HG02884 (cell line): ENCODE measurements at regions not wholly inside any gene's neighbourhood (a gene's known extent, or its start where the extent isn't known, plus 50 kb on each side); places are given as distances from the start of the nearest gene placed in this dataset.

Experiments used
- ATAC-seq: cut with Tn5 transposase; IDR thresholded peaks from one replicate; pipeline ENCODE4 v1.9.1; 2021; ENCODE audit warnings: mild to moderate bottlenecking, moderate library complexity; ENCODE audit not compliant: unreplicated experiment

GRCh38 chr10:128879030-128879429 is 588.0 kb upstream of the MGMT start:
- ATAC-seq = no peak

GRCh38 chr10:128879441-128880140 is 587.5 kb upstream of the MGMT start:
- no peak for ATAC-seq

DNA sequence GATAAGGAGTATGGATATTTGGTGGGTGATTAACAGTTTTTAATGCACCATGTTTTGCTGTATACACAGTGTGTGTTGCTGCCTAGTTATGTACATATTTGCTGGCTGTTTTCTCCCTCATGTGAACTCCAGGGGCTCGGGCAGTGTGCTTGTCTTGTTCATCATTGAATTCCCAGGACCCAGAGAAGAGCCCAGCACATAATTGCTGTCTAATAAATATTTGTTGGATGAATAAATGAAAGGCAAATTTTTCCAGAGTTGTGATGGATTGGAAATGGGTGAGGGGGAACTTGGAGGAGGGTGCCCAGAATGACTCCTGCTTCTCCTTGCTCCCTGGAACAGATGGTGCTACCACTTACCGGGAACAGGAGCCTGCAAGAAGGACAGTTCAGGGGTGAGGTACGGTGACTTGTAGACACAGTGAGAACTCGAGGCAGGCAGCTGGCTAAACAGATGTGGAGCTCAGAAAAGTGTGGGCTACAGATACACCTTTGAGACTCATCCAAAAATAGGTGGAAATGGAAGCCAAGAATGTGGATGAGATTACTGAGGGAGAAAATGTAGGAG is 586.8 kb upstream of the MGMT start:
- no peak for ATAC-seq

GRCh38 chr10:128881086-128881485 is 586.0 kb upstream of the MGMT start:
- ATAC-seq = no peak

DNA sequence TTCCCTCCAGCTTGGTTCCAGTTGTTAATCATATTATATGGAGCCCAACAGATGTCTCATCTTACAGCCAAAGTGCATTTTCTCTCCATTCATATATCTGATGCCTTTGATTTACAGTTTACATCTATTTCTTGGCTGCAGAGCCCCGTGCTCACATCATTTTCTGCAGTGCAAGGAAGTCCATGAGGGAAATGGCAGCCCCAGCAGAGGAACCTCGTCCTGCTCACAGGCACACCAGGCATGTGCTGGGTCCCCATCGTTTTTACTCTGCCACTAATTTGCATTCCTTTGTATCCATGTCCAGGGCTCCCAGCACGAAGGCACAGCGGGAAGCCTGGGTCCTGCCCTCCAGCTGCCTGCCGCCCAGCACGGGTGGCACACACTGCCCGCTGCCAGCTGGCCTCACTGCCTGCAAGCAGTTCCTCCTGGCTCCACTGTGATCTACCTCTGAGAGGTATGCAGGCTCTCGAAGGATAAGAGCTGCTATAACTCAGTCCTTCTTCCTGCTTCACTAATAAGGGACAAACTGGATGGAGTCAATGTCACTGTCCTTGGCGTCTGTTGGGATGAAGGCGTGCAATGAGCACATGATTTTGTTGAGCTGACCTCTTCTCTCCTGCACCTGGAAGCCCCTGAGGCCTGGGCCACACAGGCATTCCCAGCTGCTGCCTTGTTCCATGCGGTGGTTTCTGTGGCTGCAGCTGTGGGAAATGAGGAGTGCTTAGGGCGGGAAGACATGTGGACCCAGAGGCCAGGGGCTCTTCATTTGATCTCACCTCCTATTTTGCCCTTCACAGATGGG is 583.6 kb upstream of the MGMT start:
- no peak for ATAC-seq

DNA sequence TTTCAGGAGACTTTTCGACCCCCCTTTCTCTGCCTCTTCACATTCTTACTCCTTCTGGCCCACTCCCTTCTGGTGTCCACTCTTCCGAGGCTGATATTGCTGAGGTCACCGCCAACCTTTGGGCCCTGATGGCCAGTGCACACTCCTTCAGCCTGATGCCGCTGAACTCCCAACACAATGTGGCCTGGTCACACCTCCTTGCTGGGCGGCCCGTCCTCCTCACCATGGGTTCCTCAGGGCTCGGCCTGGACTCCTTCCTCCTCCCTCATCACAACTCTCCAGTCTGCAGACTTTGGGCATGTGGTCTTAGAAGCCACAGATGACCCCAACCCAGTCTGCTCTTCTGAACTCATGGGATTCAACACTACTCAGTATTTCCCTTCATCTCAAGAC is 583.0 kb upstream of the MGMT start:
- no peak for ATAC-seq

GRCh38 chr10:128884496-128885072 is 582.5 kb upstream of the MGMT start:
- ATAC-seq = no peak

- ATAC-seq = no peak
These were observed 581.2 kb upstream of the MGMT start for GRCh38 chr10:128885573-128886555.

DNA sequence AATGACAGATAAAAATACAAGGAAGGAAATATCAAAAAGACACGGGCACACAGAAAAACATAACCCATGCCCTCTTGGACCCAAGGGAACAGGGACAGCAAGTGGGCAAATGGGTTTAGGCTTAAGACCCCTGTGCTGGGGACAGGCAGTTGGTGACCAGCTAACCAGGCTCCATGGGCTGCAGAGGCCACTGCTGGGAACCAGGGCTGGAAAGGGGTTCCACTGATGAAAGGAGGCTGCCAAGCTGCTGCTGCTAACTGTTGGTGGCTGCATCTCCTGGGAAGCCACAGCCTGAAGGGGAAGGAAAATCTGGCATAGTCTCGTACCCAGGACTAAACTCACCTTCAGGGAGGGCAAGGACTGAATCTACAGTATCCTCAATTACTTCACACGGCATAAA is 579.2 kb upstream of the MGMT start:
- no peak for ATAC-seq

DNA sequence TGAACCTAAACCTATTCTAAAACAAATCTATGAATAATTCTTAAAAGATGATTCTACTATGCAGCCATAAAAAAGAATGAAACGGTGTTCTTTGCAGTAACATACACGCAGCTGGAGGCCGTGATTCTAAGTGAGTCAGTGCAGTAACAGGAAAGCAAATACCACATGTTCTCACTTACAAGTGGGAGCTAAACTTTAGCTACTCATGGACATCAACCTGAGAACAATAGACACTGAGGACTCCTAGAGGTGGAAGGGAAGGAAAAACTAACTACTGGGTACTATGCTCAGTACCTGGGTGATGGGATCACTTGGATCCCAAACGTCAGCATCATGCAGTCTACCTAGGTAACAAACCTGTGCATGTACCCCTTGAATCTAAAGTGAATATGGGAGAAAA is 575.0 kb upstream of the MGMT start:
- ATAC-seq = no peak

GRCh38 chr10:128894641-128895040 is 572.4 kb upstream of the MGMT start:
- ATAC-seq = no peak

GRCh38 chr10:128895473-128895872 is 571.6 kb upstream of the MGMT start:
- no peak for ATAC-seq

DNA sequence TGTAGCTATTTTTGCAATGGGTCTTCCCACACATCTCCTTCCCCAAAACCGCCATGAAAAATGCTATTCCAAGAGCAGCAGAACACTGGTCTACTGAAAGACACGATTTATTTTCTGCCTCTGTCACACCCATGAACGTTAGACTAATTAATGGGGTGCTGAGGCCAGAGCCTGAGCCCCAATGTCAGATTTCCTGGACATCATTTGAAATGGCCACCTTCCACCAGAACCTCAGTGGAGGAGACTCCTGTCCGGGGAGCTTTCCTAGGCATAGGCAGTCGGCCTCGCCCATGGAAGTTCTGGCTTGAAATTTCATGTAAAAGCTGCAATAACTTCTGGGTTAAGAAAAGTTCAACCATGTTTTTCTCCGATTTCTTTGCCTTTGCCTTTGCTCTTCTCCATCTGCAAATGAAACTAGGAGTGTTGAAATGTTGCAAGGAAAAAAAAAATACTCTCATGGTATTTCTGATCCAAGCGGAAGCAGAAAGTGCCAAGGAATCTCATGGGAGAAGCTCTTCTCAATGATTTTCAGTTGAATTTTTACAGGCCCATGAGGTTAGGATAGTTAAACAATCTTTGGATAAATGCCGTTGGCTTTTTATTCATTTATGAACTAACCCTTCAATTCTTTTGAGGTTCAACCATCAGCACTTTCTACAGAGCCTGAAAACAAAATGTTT is 570.8 kb upstream of the MGMT start:
- ATAC-seq = no peak

GRCh38 chr10:128896963-128897362 is 570.1 kb upstream of the MGMT start:
- no peak for ATAC-seq

GRCh38 chr10:128897401-128898129 is 569.5 kb upstream of the MGMT start:
- ATAC-seq = no peak

DNA sequence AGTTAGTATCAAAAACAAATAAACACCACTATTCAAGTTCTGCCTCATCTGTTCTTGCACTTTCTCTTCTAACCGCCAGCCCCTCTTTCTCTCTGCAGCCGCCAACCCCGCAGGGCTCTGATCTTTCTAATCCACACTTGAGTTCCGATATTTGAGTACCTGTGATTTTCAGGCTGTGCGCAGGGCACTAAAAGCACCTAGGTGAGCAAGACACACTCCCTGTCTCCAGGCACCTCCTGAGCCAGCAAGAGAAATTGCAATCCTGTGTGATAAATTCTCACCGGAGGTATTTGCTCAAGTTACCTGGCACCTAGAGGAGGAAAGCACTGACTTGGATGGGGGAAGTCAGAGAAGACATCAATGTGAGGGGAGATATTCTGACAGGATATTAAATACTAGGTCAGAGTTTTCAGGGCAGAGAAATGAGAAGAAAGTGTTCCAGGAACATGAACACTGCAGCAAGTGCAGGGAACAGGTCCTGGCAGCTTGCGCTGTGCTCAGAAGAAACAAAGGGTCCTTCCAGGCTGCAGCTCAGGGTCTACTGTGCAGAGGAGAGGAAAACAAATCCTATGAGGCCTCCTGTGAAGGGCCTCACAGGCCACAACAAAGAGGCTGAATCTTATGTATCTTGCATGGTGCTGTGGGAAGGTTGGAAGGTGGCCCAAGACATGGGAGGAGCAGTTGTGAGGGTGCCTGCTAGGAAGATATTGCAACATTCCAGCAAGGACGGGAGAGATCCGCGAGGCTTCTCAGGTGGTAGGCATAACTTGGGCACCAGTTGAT is 568.7 kb upstream of the MGMT start:
- ATAC-seq = no peak

GRCh38 chr10:128898916-128899195 is 568.2 kb upstream of the MGMT start:
- no peak for ATAC-seq

GRCh38 chr10:128900456-128900855 is 566.6 kb upstream of the MGMT start:
- no peak for ATAC-seq

GRCh38 chr10:128901236-128901635 is 565.8 kb upstream of the MGMT start:
- no peak for ATAC-seq
